Stimulated activated CD8-positive, alpha-beta memory T cell treated with anti-CD3 and anti-CD28 coated beads, Interleukin-15, amount 100 ng/mL, for 24 hours (primary cell): ENCODE measurements at regions not wholly inside any gene's neighbourhood (a gene's known extent, or its start where the extent isn't known, plus 50 kb on each side); places are given as distances from the start of the nearest gene placed in this dataset.
"Not testable (repeated sequence)": the region's sequence is repeated elsewhere in the genome, so short reads cannot be mapped to it uniquely, and the experiment has no call there.

Source experiments
- DNase-seq: peaks from one replicate; pipeline ENCODE4 v3.0.0-alpha.2; 2020; ENCODE audit warnings: low read depth

- no peak for DNase-seq
These were observed 574.7 kb downstream of the MATN1 start for GRCh38 chr1:30148676-30149075.

- no peak for DNase-seq
These were observed 576.2 kb downstream of the MATN1 start for GRCh38 chr1:30147188-30147587.

- DNase-seq, result no peak
These were observed 576.9 kb downstream of the MATN1 start for GRCh38 chr1:30146448-30146847.

GRCh38 chr1:30145723-30146303, 577.6 kb downstream of the MATN1 start:
- DNase-seq, result no peak

- DNase-seq, result no peak
These were observed 578.6 kb downstream of the MATN1 start for GRCh38 chr1:30144831-30145230.

GRCh38 chr1:30143517-30143916, 579.9 kb downstream of the MATN1 start:
- DNase-seq, result no peak

GRCh38 chr1:30140566-30140965, 582.8 kb downstream of the MATN1 start:
- no peak for DNase-seq

- DNase-seq, result no peak
These were observed 584.5 kb downstream of the MATN1 start for GRCh38 chr1:30138891-30139290.

- no peak for DNase-seq
These were observed 586.4 kb downstream of the MATN1 start for GRCh38 chr1:30137001-30137400.

- no peak for DNase-seq
These were observed 587.7 kb downstream of the MATN1 start for GRCh38 chr1:30135698-30136097.

GRCh38 chr1:30134466-30135217, 588.7 kb downstream of the MATN1 start:
- DNase-seq, result no peak

GRCh38 chr1:30133414-30134055, 589.9 kb downstream of the MATN1 start:
- DNase-seq, result no peak

- no peak for DNase-seq
These were observed 590.6 kb downstream of the MATN1 start for GRCh38 chr1:30132602-30133286.

- not testable (repeated sequence) for DNase-seq
These were observed 592.8 kb downstream of the MATN1 start for GRCh38 chr1:30130566-30130965.

GRCh38 chr1:30130099-30130498, 593.3 kb downstream of the MATN1 start:
- DNase-seq, result no peak

- no peak for DNase-seq
These were observed 593.8 kb downstream of the MATN1 start for GRCh38 chr1:30129421-30130055.

- DNase-seq, result no peak
These were observed 594.4 kb downstream of the MATN1 start for GRCh38 chr1:30129001-30129408.

- DNase-seq, result no peak
These were observed 596.5 kb downstream of the MATN1 start for GRCh38 chr1:30126848-30127247.

- no peak for DNase-seq
These were observed 597.6 kb downstream of the MATN1 start for GRCh38 chr1:30125821-30126170.

GRCh38 chr1:30125021-30125820, 598.2 kb downstream of the MATN1 start:
- no peak for DNase-seq

GRCh38 chr1:30123896-30124295, 599.5 kb downstream of the MATN1 start:
- DNase-seq, result no peak

GRCh38 chr1:30123036-30123435, 600.3 kb downstream of the MATN1 start:
- DNase-seq, result no peak
